Fibroblast of pulmonary artery (primary cell): ENCODE measurements at regions not wholly inside any gene's neighbourhood (a gene's known extent, or its start where the extent isn't known, plus 50 kb on each side); places are given as distances from the start of the nearest gene placed in this dataset.

Source experiments
- DNase-seq: peaks from one replicate; pipeline ENCODE4 v3.0.0-alpha.2; 2010; ENCODE audit warnings: low read depth
- H3K4me3 ChIP-seq: replicated peaks from 2 replicates; pipeline ENCODE4 v1.5.1; 2011; ENCODE audit warnings: low read depth, mild to moderate bottlenecking, control low read depth, low read length, moderate library complexity
- TF ChIP-seq, protein P1 (sequence below): IDR thresholded peaks from 2 replicates; pipeline ENCODE4 v1.5.1; 2011; ENCODE audit warnings: mild to moderate bottlenecking, control low read depth, low read length, inconsistent platforms; ENCODE audit errors: missing control alignments

GRCh38 chr4:77434299-77435092 is 171.1 kb upstream of the CXCL13 start:
- TF ChIP-seq, protein P1, sequence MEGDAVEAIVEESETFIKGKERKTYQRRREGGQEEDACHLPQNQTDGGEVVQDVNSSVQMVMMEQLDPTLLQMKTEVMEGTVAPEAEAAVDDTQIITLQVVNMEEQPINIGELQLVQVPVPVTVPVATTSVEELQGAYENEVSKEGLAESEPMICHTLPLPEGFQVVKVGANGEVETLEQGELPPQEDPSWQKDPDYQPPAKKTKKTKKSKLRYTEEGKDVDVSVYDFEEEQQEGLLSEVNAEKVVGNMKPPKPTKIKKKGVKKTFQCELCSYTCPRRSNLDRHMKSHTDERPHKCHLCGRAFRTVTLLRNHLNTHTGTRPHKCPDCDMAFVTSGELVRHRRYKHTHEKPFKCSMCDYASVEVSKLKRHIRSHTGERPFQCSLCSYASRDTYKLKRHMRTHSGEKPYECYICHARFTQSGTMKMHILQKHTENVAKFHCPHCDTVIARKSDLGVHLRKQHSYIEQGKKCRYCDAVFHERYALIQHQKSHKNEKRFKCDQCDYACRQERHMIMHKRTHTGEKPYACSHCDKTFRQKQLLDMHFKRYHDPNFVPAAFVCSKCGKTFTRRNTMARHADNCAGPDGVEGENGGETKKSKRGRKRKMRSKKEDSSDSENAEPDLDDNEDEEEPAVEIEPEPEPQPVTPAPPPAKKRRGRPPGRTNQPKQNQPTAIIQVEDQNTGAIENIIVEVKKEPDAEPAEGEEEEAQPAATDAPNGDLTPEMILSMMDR: no peak
- DNase-seq: peak; percentile 3
- no peak overlapping the region for H3K4me3 ChIP-seq

DNA sequence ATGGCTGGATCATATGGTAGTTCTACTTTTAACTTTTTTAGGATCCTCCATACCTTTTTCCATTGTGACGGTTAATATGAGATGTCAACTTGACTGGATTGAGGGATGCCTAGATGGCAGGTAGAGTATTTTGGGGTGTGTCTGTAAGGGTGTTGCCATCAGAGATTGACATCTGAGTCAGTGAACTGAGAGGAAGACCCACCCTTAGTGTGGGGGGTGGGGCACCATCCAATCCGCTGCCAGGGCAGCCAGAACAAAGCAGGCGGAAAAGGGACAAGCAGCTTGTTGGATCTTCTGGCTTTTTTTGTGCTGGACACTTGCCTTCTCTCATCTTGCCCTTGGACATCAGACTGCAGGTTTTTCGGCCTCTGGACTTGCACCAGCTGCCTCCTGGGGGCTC is 168.5 kb upstream of the CXCL13 start:
- DNase-seq: no peak
- no peak overlapping the region for H3K4me3 ChIP-seq
- TF ChIP-seq, protein P1: no peak

GRCh38 chr4:77438549-77438948 is 167.1 kb upstream of the CXCL13 start:
- H3K4me3 ChIP-seq: no peak overlapping the region
- DNase-seq: no peak
- TF ChIP-seq, protein P1: no peak

- TF ChIP-seq, protein P1: no peak
- DNase-seq: peak; percentile 69
- H3K4me3 ChIP-seq: no peak overlapping the region
These were observed 161.7 kb upstream of the CXCL13 start for GRCh38 chr4:77443941-77444340.

- TF ChIP-seq, protein P1: no peak
- DNase-seq: no peak
- H3K4me3 ChIP-seq: no peak overlapping the region
These were observed 159.8 kb upstream of the CXCL13 start for GRCh38 chr4:77445823-77446222.

GRCh38 chr4:77446601-77447000 is 159.0 kb upstream of the CXCL13 start:
- no peak for DNase-seq
- H3K4me3 ChIP-seq: no peak overlapping the region
- TF ChIP-seq, protein P1: no peak

GRCh38 chr4:77449171-77449570 is 156.4 kb upstream of the CXCL13 start:
- TF ChIP-seq, protein P1: no peak
- DNase-seq: peak; percentile 39
- no peak overlapping the region for H3K4me3 ChIP-seq
